ENCODE measurements at regions not wholly inside any gene's neighbourhood (a gene's known extent, or its start where the extent isn't known, plus 50 kb on each side); places are given as distances from the start of the nearest gene placed in this dataset.

GRCh38 chr1:55384637-55385036 is 169.5 kb upstream of the USP24 start:
- DNase-seq (ENCODE audit: low read depth, low spot score), result no peak

GRCh38 chr1:55382806-55383305 is 167.7 kb upstream of the USP24 start:
- no peak for DNase-seq (ENCODE audit: low read depth, low spot score)

- DNase-seq (ENCODE audit: low read depth, low spot score), result no peak
Measured at GRCh38 chr1:55381983-55382382, 166.8 kb upstream of the USP24 start.

- DNase-seq (ENCODE audit: low read depth, low spot score), result no peak
Measured at GRCh38 chr1:55381491-55381890, 166.3 kb upstream of the USP24 start.

GRCh38 chr1:55380355-55380970 is 165.3 kb upstream of the USP24 start:
- DNase-seq (ENCODE audit: low read depth, low spot score), result no peak

- DNase-seq (ENCODE audit: low read depth, low spot score), result no peak
Measured at GRCh38 chr1:55378582-55378981, 163.4 kb upstream of the USP24 start.

GRCh38 chr1:55376897-55377296 is 161.7 kb upstream of the USP24 start:
- DNase-seq (ENCODE audit: low read depth, low spot score), result no peak

- no peak for DNase-seq (ENCODE audit: low read depth, low spot score)
Measured at GRCh38 chr1:55375617-55376258, 160.6 kb upstream of the USP24 start.

- no peak for DNase-seq (ENCODE audit: low read depth, low spot score)
Measured at GRCh38 chr1:55374801-55375616, 159.8 kb upstream of the USP24 start.

DNA sequence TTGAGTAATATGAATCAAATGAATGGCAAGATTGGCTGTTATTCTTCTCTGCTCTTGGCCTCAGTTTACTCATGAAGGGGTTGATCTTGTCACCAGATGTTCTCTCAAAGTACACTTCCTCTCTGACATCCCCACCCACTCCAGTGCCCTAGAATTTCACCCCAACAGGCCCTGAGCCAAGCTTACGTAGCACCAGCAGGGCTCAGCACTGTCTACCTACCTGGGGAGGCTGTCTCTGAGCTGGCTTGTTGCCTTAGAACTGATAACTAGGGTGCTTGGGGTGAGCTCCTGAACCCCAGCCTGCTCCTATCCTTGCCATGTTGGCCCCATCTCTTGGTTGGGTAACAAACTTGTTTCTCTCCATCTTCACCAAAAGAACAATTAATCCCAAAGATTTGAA is 159.1 kb upstream of the USP24 start:
- DNase-seq (ENCODE audit: low read depth, low spot score), result no peak

GRCh38 chr1:55369474-55369873 is 154.3 kb upstream of the USP24 start:
- DNase-seq (ENCODE audit: low read depth, low spot score), result no peak

- DNase-seq (ENCODE audit: low read depth, low spot score), result no peak
Measured at GRCh38 chr1:55368698-55369097, 153.5 kb upstream of the USP24 start.

- no peak for DNase-seq (ENCODE audit: low read depth, low spot score)
Measured at GRCh38 chr1:55367273-55367672, 152.1 kb upstream of the USP24 start.

DNA sequence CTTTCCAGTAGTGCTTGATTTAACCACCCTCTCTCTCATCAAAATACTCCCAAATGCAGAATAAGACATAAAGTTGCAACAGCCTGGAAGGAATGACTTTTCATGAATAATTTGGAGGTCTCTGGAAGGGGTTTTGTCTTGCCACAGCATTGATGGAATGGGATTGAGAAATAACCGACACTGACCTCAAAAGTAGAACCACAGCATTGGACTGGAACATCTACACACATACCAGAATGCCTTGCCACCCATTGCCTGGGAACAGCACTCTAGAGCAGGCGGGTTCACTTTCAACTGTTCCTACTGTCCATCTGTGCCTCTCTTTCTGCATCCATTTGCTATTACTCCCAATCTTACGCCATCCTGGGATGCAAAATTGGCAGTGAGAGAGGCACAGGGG is 149.1 kb upstream of the USP24 start:
- DNase-seq (ENCODE audit: low read depth, low spot score), result no peak

DNA sequence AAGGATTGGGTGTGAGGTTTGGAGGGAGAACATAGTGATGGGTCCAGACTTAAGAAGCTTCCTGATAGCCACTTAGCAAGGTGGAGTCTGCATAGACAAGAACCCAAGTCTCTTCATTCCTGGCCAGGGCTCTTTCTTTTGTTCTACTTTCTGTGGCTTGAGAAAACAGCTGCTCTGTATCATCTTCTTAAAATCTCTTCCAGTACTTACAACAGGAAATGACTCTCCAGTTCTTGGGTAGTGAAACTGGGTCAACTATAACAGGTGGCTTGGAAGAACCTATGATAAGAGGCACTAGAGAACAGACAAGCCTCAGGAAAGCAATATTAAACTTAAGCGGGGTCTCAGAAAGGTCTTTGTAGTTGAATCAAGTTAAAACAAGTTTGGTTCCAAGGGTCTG is 148.1 kb upstream of the USP24 start:
- DNase-seq (ENCODE audit: low read depth, low spot score), result no peak

DNA sequence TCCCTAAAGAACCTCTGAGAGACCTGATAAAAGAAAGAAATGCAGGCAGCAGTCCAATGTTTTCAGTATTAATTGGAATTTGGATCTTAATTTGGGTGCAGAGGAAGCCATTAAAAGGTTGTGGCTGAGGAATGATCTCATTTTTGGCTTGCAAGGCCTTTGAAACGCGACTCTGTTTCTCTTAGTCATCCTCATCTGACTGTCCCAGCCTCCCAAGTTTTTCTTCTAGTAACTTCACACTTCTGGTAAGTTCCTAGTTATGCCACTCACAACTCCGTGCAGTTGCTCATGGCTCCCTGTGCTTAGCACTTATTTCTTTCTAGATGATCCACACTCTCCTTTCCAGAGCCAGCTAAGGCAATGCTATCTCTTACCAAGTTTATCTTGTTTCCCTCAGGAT is 147.4 kb upstream of the USP24 start:
- DNase-seq (ENCODE audit: low read depth, low spot score), result no peak

DNA sequence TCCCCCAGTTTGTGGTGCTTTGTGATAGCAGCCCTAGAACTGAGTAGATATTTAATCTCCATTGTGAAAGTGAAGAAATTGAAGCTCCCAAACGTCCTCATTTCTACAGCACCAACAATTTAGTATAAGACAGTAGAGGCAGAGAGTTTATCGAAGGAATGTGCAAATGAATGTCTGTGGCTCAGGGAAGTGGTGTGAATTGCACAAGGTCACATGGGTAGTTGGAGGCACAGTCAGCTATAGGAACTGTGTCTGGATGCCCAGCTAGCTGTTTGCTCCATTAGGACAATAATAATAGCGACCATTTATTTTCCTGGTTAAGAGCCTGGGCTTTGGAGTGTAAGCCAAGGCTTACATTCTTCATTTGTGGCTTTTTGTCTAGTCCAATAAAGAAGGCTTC is 144.4 kb upstream of the USP24 start:
- no peak for DNase-seq (ENCODE audit: low read depth, low spot score)

DNA sequence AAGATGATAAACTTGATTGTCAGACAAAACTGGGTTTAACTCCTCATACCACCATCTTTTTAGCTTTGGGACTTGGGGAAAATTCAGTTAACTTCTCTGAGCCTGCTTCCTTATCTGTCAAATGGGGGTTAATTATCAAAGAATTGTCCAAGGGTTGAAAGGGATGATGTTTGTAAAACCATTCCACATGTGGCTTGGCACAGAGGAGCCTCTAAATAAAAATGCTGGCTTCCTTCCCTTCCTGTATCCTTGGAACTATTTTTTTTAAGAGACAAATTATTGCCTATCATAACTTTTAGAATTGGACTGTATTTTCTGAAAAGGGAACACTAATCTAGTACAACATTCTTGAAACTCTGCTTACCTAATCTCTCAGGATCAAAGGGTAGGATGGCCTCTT is 143.4 kb upstream of the USP24 start:
- no peak for DNase-seq (ENCODE audit: low read depth, low spot score)

DNA sequence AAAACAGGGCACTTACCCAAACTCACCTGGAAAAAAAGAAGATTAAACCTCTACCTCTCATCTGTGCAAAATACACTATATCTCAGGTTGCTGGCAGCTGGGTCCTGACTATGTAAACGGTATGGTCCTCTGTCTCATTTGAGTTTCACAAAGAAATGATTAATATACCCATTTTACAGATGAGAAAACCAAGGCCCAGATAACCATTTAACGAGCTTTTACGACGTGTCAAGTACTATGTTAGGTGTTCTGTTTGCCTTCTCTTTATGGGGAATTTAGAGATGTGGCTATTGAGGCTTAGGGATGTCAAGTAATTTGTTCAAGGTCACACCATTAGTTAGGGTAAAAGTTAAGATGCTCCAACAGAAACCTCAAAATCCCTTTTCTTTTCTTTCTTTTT is 140.4 kb upstream of the USP24 start:
- DNase-seq (ENCODE audit: low read depth, low spot score), result no peak

DNA sequence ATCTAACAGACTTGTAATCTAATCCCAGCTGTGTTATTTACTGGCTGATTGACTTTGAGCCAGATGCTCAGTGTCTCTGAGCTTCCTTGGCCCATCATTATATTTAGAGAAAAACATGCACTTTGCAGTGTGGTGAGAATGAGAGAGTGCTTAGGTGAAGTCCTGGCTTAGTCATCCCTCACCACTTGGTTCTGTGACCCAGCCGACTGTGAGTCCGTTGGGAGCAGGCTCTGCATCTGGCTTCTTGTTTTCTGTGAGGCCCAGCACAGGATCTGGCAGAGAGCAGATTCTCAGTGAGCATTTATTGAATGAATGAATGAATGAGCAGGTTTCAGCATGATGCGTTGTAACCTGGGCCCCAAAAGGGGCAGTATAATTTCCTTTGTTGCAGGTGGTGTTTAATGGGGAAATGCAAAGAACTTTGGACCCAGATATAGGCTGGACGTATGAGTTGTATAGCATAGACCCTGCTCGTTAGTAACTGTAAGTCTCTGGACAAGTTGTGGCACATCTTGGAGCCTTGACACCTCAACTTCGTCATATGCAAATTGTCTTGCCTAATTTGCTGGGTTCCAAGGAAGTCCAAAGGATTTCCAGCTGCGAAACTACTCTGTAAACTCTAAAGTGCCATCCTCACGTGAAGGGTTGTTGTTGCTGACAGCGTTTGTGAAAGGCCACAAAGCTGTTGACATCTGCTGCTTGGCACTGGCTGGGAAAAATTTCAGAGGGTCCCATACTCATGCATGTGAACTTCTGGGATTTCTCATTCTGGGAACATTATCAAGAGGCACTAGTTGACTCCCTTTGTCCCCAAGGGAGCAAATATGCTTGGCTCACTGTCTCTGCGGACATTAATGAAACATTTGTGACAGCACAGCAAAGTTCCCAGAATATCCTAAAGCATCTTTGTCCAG is 138.8 kb upstream of the USP24 start:
- DNase-seq (ENCODE audit: low read depth, low spot score), result no peak

GRCh38 chr1:55352811-55353180 is 137.6 kb upstream of the USP24 start:
- DNase-seq (ENCODE audit: low read depth, low spot score), result no peak

Data from pulmonary artery endothelial cell (primary cell).